ENCODE measurements at regions not wholly inside any gene's neighbourhood (a gene's known extent, or its start where the extent isn't known, plus 50 kb on each side); places are given as distances from the start of the nearest gene placed in this dataset.

DNA sequence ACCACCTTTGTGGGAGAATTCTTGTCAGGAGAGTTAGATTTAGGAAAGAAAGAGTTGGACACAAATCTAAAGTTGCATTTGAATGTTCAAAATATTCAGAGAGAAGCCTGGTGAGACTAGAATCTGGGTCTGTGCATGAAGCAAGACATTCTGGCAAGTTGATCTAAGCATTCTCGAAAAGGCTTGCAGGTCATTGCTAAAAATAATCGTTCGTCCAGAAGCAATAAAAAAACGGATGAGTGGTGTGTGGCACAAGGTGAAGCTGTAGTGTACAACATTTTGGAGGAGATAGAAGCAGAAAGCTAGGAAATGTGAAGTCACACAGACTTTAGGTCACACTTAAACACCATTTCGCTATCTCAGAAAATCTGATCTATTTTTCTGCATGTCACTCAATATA is 114.9 kb upstream of the IFNGR1 start:
- TF ChIP-seq, protein P1, sequence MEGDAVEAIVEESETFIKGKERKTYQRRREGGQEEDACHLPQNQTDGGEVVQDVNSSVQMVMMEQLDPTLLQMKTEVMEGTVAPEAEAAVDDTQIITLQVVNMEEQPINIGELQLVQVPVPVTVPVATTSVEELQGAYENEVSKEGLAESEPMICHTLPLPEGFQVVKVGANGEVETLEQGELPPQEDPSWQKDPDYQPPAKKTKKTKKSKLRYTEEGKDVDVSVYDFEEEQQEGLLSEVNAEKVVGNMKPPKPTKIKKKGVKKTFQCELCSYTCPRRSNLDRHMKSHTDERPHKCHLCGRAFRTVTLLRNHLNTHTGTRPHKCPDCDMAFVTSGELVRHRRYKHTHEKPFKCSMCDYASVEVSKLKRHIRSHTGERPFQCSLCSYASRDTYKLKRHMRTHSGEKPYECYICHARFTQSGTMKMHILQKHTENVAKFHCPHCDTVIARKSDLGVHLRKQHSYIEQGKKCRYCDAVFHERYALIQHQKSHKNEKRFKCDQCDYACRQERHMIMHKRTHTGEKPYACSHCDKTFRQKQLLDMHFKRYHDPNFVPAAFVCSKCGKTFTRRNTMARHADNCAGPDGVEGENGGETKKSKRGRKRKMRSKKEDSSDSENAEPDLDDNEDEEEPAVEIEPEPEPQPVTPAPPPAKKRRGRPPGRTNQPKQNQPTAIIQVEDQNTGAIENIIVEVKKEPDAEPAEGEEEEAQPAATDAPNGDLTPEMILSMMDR (conservative IDR thresholded peaks at IDR 0.05): no peak
- no peak for TF ChIP-seq EZH2 (IDR thresholded peaks at IDR 0.05; ENCODE audit: low read depth)
- no peak overlapping the region for H3K4me2 ChIP-seq
- ChIA-PET POLR2A (ENCODE audit: unreplicated experiment) (no interaction called here), CTCF (no interaction called here)
- BruUV-seq (replicated peaks): no TSS peak
- H3F3A ChIP-seq (ENCODE audit: insufficient read depth, low read depth): no peaks in the 10 kb centered on the region
- no peak overlapping the region for H2AFZ ChIP-seq
- no peaks in the 10 kb centered on the region for H3K4me1 ChIP-seq (replicated peaks; ENCODE audit: insufficient read depth)
- H4K20me1 ChIP-seq (ENCODE audit: insufficient read depth): no peaks in the 10 kb centered on the region
- H3K36me3 ChIP-seq (ENCODE audit: low read depth): no peaks in the 10 kb centered on the region
- intact Hi-C loops (cut with micrococcal nuclease; ENCODE audit: unreplicated experiment): no loop called here
- H3K9me2 ChIP-seq (ENCODE audit: insufficient read depth): no peaks in the 10 kb centered on the region
- H3K79me2 ChIP-seq (ENCODE audit: low read depth): no peaks in the 10 kb centered on the region
- H3K9me3 ChIP-seq (ENCODE audit: insufficient read depth, low read depth): no peaks in the 10 kb centered on the region
- no peak overlapping the region for H3K27ac ChIP-seq
- H3K27me3 ChIP-seq (ENCODE audit: insufficient read depth, low read depth): 0 out of 2 replicates have a peak, but pooled peaks cover 3% of the 10 kb centered on the region
- H3K4me3 ChIP-seq: no peak overlapping the region
- peak in 1 of 2 experiments; percentile 15 for DNase-seq

DNA sequence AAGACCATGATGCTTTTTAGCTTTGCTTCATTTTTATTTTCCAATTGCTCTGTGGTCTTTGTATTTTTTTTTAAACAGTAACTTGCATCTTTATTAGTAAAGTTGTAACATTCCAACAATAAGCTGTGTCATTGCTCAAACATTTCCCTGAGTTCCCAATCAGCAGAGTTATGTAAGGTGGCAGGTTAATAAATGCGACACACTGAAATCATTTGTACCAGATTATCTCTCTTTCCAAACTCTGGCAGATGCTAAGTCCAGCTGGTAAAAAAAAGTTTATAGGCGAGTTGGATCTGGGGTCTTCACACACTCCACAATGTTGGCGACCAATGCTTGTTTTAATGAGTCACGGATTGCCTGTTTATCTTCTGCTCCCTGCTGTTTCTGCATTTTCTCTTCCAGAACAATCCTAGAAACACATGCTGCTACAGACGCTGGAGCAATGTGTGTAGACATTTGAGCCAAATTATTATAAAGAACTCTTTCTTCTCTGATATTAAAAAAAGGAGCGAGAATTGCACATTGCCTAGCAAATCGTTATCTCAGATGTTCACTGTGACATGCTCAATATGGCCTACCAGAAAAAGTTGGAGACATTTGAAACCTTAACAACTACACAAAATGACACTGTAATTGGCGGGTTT is 113.6 kb upstream of the IFNGR1 start:
- ChIA-PET CTCF (no interaction called here), POLR2A (ENCODE audit: unreplicated experiment) (no interaction called here)
- H3K9me2 ChIP-seq (ENCODE audit: insufficient read depth): no peaks in the 10 kb centered on the region
- H3K4me2 ChIP-seq: no peak overlapping the region
- H3K36me3 ChIP-seq (ENCODE audit: low read depth): no peaks in the 10 kb centered on the region
- H3K79me2 ChIP-seq (ENCODE audit: low read depth): no peaks in the 10 kb centered on the region
- H3K9me3 ChIP-seq (ENCODE audit: insufficient read depth, low read depth): no peaks in the 10 kb centered on the region
- H3K4me1 ChIP-seq (replicated peaks; ENCODE audit: insufficient read depth): no peaks in the 10 kb centered on the region
- BruUV-seq (replicated peaks): no TSS peak
- H4K20me1 ChIP-seq (ENCODE audit: insufficient read depth): no peaks in the 10 kb centered on the region
- no peak overlapping the region for H2AFZ ChIP-seq
- DNase-seq: peak in 1 of 2 experiments; percentile 22
- H3K27me3 ChIP-seq (ENCODE audit: insufficient read depth, low read depth): no peaks in the 10 kb centered on the region
- intact Hi-C loops (cut with micrococcal nuclease; ENCODE audit: unreplicated experiment): no loop called here
- TF ChIP-seq EZH2 (IDR thresholded peaks at IDR 0.05; ENCODE audit: low read depth): no peak
- TF ChIP-seq, protein P1 (conservative IDR thresholded peaks at IDR 0.05): no peak
- H3K4me3 ChIP-seq: no peak overlapping the region
- no peak overlapping the region for H3K27ac ChIP-seq
- no peaks in the 10 kb centered on the region for H3F3A ChIP-seq (ENCODE audit: insufficient read depth, low read depth)

DNA sequence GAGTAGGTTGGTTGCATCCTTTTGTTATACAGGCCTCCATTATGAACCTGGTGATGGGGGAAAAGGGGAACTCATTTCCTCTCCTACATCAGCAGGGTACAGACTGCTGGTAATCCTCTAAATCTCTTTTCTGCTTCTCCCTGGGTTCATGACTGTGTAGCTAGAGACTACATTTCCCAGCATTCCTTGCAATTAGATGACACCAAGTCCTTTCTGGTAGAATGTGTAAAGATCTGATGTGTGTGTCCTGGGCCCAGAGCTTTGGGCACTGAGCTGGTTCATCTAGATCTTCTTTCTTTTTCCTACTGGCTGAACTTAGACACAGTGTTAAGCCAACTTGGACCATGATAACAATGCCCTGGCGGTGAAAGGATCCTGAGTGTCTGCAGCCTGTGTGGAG is 104.7 kb upstream of the IFNGR1 start:
- Histone ChIP-seq H3K79me2 (ENCODE audit: low read depth) (no peaks in the 10 kb centered on the region), H3K27me3 (ENCODE audit: insufficient read depth, low read depth) (no peaks in the 10 kb centered on the region), H3K27ac (no peak overlapping the region), H3K4me3 (no peak overlapping the region), H4K20me1 (ENCODE audit: insufficient read depth) (no peaks in the 10 kb centered on the region), H3K9me3 (ENCODE audit: insufficient read depth, low read depth) (no peaks in the 10 kb centered on the region), H3K4me1 (replicated peaks; ENCODE audit: insufficient read depth) (no peaks in the 10 kb centered on the region), H3K9me2 (ENCODE audit: insufficient read depth) (no peaks in the 10 kb centered on the region), H2AFZ (no peak overlapping the region), H3K4me2 (no peak overlapping the region), H3K36me3 (ENCODE audit: low read depth) (no peaks in the 10 kb centered on the region), H3F3A (ENCODE audit: insufficient read depth, low read depth) (no peaks in the 10 kb centered on the region)
- ChIA-PET POLR2A (ENCODE audit: unreplicated experiment) (no interaction called here), CTCF (no interaction called here)
- peak in 1 of 2 experiments; percentile 8 for DNase-seq
- no TSS peak for BruUV-seq (replicated peaks)
- TF ChIP-seq, protein P1 (conservative IDR thresholded peaks at IDR 0.05): no peak
- TF ChIP-seq EZH2 (IDR thresholded peaks at IDR 0.05; ENCODE audit: low read depth): no peak
- intact Hi-C loops (cut with micrococcal nuclease; ENCODE audit: unreplicated experiment): no loop called here
